ENCODE measurements at regions not wholly inside any gene's neighbourhood (a gene's known extent, or its start where the extent isn't known, plus 50 kb on each side); places are given as distances from the start of the nearest gene placed in this dataset.

GRCh38 chr2:12827721-12828120 lies 111.0 kb downstream of the TRIB2 start:
- no peak for DNase-seq (ENCODE audit: low read depth)

GRCh38 chr2:12828980-12829379 lies 112.2 kb downstream of the TRIB2 start:
- no peak for DNase-seq (ENCODE audit: low read depth)

DNA sequence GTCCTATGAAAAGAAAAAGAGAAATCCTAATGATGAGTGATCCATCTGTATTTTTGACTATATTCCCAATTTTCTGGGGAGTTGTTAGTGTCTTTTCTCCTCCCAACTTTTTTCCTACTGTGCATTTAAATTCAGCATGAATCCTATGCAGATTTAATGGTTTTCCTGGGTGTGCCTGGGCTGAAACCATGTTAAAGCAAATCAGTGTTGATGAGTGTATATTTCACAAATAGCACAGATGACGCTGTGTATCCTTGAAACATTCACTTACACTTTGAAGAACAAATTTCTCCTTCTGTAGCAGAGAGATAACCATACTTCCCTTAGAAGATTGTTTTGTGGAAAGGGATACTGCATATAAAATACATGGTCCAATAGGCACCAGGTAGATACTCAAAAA lies 114.3 kb downstream of the TRIB2 start:
- DNase-seq (ENCODE audit: low read depth), result no peak

DNA sequence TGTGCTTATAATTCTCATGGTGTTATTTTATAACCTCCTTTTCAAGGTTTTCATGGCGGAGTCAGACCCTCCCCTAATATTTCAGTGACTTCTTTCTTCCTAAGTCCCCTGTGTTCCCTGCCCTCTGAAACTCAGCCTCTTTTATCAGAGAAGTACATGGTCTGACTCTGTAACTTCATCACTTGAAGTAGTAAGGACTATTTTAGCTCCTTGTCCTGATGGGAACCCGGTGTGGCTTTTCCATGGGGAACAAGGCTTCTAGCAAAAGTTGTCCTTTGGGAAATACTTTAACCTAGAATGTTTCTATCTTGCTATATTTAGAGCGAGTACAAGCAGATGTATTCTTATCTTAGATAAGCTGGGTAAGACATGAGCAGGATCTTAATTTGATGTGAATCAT lies 117.5 kb downstream of the TRIB2 start:
- DNase-seq (ENCODE audit: low read depth), result no peak

GRCh38 chr2:12835733-12836132 lies 119.0 kb downstream of the TRIB2 start:
- no peak for DNase-seq (ENCODE audit: low read depth)

DNA sequence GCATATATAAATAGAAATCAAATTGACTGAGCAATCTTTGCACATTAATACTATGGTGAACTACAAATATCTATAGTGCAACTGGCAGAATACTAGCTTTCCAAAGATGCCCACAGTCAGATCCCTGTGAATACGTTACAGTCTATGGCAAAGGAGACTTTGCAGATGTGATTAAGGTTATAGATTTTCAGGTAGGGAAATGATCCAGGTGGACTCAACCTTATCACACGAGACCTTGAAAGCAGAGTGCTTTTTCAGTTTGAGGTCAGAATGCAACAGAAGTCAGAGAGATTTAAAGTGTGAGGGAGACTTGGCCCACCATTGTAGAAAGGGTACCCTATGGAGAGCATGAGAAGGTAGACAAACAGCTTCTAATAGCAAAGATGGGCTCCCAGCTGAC lies 122.6 kb downstream of the TRIB2 start:
- no peak for DNase-seq (ENCODE audit: low read depth)

DNA sequence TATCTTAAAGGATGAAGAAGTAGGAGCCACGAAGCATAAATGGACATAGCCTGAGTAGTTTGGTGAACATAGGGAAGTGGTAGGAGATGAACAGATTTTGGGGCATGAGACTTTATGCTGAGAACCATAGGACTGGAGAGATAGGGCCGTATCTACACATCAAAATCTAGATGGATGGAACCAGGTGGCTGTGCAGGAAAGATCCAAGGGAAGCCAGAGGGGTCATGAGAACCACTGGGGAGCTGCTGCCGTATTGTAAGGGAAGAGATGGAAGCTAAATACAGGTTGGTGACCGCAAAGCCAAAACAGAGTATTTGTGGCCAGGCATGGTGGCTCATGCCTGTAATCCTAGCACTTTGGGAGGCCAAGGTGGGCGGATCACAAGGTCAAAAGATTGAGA lies 124.3 kb downstream of the TRIB2 start:
- DNase-seq (ENCODE audit: low read depth), result no peak

DNA sequence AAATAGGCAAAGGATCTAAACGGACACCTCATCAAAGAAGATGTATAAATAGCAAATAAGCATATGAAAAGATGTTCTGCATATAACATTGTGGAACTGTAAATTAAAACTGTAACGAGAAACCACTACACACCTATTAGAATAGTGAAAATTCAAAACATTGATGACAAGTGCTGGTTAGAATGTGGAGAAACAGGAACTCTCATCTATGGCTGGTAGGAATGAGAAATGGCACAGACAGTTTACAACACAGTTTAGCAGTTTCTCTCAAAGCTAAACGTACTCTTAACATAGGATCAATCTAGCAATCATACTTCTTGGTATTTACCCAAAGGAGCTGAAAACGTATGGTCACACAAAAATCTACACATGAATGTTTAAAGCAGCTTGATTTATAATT lies 126.2 kb downstream of the TRIB2 start:
- DNase-seq (ENCODE audit: low read depth), result no peak

GRCh38 chr2:12844511-12844910 lies 127.8 kb downstream of the TRIB2 start:
- DNase-seq (ENCODE audit: low read depth), result no peak

GRCh38 chr2:12847694-12848575 lies 131.2 kb downstream of the TRIB2 start:
- no peak for DNase-seq (ENCODE audit: low read depth)

GRCh38 chr2:12852135-12852534 lies 135.4 kb downstream of the TRIB2 start:
- DNase-seq (ENCODE audit: low read depth), result no peak

DNA sequence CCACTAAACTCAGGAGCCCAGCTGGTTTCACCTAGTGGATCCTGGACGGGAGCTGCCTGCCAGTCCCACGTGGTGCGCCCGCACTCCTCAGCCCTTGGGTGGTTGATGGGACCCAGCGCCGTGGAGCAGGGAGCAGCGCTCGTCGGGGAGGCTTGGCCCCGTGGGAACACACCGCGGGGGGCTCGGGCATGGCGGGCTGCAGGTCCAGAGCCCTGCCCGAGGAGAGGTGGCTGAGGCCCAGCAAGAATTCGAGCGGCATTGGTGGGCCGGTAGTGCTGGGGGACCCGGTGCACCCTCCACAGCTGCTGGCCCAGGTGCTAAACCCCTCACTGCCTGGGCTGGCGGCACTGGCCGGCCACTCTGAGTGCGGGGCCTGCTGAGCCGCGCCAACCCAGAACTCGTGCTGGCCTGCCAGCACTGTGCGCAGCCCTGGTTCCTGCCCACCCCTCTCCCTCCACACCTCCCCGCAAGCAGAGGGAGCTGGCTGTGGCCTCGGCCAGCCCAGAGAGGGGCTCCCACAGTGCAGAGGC lies 137.3 kb downstream of the TRIB2 start:
- no peak for DNase-seq (ENCODE audit: low read depth)

DNA sequence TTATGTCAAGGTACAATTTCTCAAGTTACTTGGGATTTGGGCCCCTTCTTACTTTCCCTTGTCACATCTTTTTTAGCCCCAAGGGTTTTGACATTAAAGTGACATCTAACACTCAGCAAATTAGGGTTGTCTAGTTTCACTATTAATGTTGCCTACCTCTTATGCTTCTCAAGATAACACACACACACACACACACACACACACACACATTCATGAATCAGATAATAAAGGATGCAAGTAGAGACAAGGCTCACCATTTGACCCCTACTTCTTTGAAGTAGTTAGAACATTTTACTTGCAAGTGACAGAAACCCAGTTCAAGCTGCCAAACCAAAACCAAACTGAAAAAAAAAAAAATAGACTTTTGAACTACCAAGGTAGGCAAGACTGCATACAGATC lies 138.8 kb downstream of the TRIB2 start:
- no peak for DNase-seq (ENCODE audit: low read depth)

DNA sequence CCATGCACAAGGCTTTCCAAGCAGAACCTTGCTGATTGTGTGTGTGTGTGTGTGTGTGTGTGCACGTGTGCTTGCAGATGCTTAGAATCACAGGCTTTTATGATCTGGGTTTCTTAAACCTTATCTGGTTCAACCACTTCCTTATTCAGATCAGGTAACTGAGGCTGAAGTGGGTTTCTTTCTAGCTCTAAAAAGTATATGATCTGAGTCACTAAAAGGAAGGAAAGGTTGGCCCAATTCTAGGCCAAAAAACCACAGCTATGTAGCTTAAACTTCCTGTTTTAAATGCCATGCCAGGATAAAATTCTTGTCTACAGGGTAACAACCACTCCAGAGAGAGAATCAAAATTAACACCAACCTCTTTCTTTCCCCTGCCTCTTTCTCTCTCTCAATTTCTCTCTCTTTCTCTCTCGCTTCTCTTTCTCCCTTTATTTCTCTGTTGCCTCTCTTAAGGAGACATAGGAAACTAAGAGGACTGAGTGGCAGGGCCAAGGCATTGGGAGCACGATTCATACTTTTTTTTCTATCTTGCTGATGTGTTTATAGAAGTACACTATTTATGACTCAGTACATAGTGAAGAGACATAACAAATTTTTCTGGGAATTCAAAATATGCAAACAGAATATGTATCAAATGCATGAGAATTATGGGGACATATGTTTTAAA lies 140.3 kb downstream of the TRIB2 start:
- peak; percentile 70 for DNase-seq (ENCODE audit: low read depth)

DNA sequence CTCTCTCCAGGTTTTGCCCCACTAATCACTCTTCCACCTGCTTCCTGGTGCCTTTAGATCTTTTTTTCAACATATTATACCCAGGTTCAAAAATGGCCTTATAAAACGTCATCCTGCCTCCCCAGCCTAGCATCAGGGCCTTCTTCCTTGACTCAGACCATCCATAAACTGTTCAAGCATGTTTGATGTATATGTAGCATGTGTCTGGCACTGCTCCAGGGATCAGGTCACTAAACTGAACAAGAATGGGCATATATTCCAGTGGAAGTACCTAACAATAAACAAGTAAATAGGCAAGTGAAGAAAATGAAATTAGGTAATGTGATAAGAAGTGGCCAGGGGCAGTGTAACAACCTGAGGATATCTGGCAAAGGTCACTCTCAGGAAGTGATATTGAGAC lies 141.2 kb downstream of the TRIB2 start:
- DNase-seq (ENCODE audit: low read depth), result peak; percentile 13

DNA sequence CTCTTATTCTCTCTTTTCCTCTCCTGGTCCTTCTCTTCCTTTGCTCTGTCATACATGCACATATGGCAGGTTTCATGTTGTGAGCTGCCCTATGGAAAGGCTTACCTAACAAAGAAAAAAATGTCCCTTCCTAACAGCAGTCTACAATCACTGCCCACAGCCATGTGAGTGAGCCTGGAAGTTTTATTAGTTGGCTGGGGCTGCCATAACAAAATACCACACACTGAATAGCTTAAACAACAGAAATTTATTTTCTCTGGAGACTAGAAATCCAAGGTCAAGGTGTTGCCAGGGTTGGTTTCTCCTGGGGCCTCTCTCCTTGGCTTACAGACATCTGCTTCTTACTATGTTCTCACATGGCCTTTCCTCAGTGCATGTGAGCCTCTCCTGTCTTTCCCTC lies 142.1 kb downstream of the TRIB2 start:
- no peak for DNase-seq (ENCODE audit: low read depth)

- no peak for DNase-seq (ENCODE audit: low read depth)
Observed at GRCh38 chr2:12861344-12861930, 144.7 kb downstream of the TRIB2 start.

GRCh38 chr2:12862541-12862940 lies 145.8 kb downstream of the TRIB2 start:
- DNase-seq (ENCODE audit: low read depth), result no peak

DNA sequence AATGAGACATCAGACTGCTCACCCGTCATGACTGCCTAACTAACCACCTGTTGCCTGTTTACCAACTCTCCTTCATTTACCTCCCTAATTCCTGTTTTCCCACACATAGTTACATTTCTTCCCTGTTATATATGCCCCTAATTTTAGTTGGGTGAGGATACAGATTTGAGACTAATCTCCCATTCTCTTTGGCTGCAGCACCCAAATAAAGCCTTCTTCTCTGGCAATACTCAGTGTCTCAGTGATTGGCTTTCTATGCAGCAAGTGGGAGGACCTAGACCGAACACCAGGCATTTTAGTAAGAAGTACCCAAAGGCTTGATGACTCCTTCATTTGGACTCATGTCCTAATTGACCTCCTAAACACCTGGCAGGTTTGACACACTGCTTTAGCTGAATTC lies 147.2 kb downstream of the TRIB2 start:
- DNase-seq (ENCODE audit: low read depth), result no peak

- no peak for DNase-seq (ENCODE audit: low read depth)
Observed at GRCh38 chr2:12867631-12868287, 151.0 kb downstream of the TRIB2 start.

- no peak for DNase-seq (ENCODE audit: low read depth)
Observed at GRCh38 chr2:12870692-12871091, 154.0 kb downstream of the TRIB2 start.

- DNase-seq (ENCODE audit: low read depth), result no peak
Observed at GRCh38 chr2:12871694-12872315, 155.1 kb downstream of the TRIB2 start.

All from Daoy (cell line).